DOHH2 (cell line): ENCODE measurements at regions not wholly inside any gene's neighbourhood (a gene's known extent, or its start where the extent isn't known, plus 50 kb on each side); places are given as distances from the start of the nearest gene placed in this dataset.

Experiments used
- H3F3A ChIP-seq: fragments of 200-600 bp; sonication (generic), shearing (Covaris generic); 2 replicates; pipeline ENCODE4 v1.6.0; 2016; ENCODE audit warnings: antibody characterized with exemption, mild to moderate bottlenecking; ENCODE audit not compliant: control insufficient read depth, insufficient read depth
- H3K27ac ChIP-seq: fragments of 200-600 bp; sonication (generic); 2 replicates; pipeline ENCODE4 v1.5.1; 2014; ENCODE audit warnings: low read depth, mild to moderate bottlenecking, low read length, moderate library complexity
- H3K27me3 ChIP-seq: fragments of 200-600 bp; sonication (generic); 2 replicates; pipeline ENCODE4 v1.6.1; 2014; ENCODE audit warnings: mild to moderate bottlenecking, low read length, mixed read lengths; ENCODE audit not compliant: control insufficient read depth
- H3K36me3 ChIP-seq: fragments of 200-600 bp; sonication (generic); 2 replicates; pipeline ENCODE4 v1.6.1; 2014; ENCODE audit warnings: mild to moderate bottlenecking, low read length, moderate library complexity, mixed read lengths; ENCODE audit not compliant: control insufficient read depth
- H3K4me1 ChIP-seq: fragments of 200-600 bp; sonication (generic); 2 replicates; pipeline ENCODE4 v1.6.1; 2014; ENCODE audit warnings: mild to moderate bottlenecking, low read length, mixed read lengths; ENCODE audit not compliant: control insufficient read depth
- H3K4me2 ChIP-seq: fragments of 200-600 bp; sonication (generic); 2 replicates; pipeline ENCODE4 v1.6.0; 2014; ENCODE audit warnings: mild to moderate bottlenecking, low read length, moderate library complexity
- H3K4me3 ChIP-seq: fragments of 200-600 bp; sonication (generic); 2 replicates; pipeline ENCODE4 v1.5.1; 2014; ENCODE audit warnings: mild to moderate bottlenecking, low read length, mixed read lengths
- H3K79me2 ChIP-seq: fragments of 200-600 bp; sonication (generic); 2 replicates; pipeline ENCODE4 v1.6.1; 2014; ENCODE audit warnings: mild to moderate bottlenecking, low read length, mixed read lengths; ENCODE audit not compliant: control insufficient read depth
- H3K9me2 ChIP-seq: fragments of 200-600 bp; sonication (generic); replicated peaks from 2 replicates; pipeline ENCODE4 v1.6.1; 2014; ENCODE audit warnings: mild to moderate bottlenecking, low read length, mixed read lengths; ENCODE audit not compliant: control insufficient read depth
- H3K9me3 ChIP-seq: fragments of 200-600 bp; sonication (generic); 2 replicates; pipeline ENCODE4 v1.6.1; 2014; ENCODE audit warnings: antibody characterized with exemption, low read length, mixed read lengths; ENCODE audit not compliant: control insufficient read depth, insufficient read depth
- H4K20me1 ChIP-seq: fragments of 200-600 bp; sonication (generic); 2 replicates; pipeline ENCODE4 v1.6.0; 2014; ENCODE audit warnings: low read depth, mild to moderate bottlenecking, antibody characterized with exemption, low read length, moderate library complexity; ENCODE audit not compliant: control insufficient read depth, insufficient read depth
- EZH2phosphoT487 ChIP-seq: fragments of 200-600 bp; sonication (generic); IDR thresholded peaks from 2 replicates; pipeline ENCODE4 v1.6.1; 2017; ENCODE audit warnings: borderline replicate concordance, mild to moderate bottlenecking, antibody characterized with exemption, low read length, moderate library complexity, mixed read lengths
- TF ChIP-seq, protein P1 (sequence below): fragments of 200-600 bp; sonication (generic); IDR thresholded peaks from one replicate; pipeline ENCODE4 v1.5.1; 2014; ENCODE audit warnings: antibody characterized with exemption, mild to moderate bottlenecking, low read depth, low read length; ENCODE audit not compliant: poor library complexity, severe bottlenecking

DNA sequence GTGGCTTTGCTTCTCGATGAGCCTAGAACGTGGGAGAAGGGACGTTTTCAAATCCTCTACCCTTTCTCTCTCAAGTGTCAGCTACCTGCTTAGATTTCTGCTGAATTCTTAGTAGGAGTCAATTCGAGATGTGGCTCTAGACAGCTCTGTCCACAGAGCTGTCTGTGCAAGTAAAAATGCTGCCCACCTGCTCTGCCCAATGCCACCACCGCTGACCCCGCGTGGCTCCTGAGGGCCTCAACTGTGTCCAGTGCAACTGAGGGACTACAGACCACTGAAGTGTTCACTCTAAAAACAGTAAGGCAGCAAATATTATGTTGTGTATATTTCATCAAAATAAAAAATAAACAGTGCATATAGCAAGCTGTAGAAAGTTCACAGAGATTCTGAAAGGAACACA, 266.3 kb downstream of the ZNF516 start:
- Histone ChIP-seq H3K4me3 (no peak overlapping the region), H4K20me1 (no peaks in the 10 kb centered on the region), H3F3A (no peaks in the 10 kb centered on the region), H3K9me2 (no peaks in the 10 kb centered on the region), H3K4me1 (no peaks in the 10 kb centered on the region), H3K27ac (no peak overlapping the region), H3K27me3 (no peaks in the 10 kb centered on the region; the same call in 1 of the 2 replicates), H3K9me3 (no peaks in the 10 kb centered on the region), H3K79me2 (no peaks in the 10 kb centered on the region), H3K4me2 (no peak overlapping the region), H3K36me3 (no peaks in the 10 kb centered on the region)
- no peak for TF ChIP-seq EZH2phosphoT487
- TF ChIP-seq, protein P1, sequence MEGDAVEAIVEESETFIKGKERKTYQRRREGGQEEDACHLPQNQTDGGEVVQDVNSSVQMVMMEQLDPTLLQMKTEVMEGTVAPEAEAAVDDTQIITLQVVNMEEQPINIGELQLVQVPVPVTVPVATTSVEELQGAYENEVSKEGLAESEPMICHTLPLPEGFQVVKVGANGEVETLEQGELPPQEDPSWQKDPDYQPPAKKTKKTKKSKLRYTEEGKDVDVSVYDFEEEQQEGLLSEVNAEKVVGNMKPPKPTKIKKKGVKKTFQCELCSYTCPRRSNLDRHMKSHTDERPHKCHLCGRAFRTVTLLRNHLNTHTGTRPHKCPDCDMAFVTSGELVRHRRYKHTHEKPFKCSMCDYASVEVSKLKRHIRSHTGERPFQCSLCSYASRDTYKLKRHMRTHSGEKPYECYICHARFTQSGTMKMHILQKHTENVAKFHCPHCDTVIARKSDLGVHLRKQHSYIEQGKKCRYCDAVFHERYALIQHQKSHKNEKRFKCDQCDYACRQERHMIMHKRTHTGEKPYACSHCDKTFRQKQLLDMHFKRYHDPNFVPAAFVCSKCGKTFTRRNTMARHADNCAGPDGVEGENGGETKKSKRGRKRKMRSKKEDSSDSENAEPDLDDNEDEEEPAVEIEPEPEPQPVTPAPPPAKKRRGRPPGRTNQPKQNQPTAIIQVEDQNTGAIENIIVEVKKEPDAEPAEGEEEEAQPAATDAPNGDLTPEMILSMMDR, result no peak

DNA sequence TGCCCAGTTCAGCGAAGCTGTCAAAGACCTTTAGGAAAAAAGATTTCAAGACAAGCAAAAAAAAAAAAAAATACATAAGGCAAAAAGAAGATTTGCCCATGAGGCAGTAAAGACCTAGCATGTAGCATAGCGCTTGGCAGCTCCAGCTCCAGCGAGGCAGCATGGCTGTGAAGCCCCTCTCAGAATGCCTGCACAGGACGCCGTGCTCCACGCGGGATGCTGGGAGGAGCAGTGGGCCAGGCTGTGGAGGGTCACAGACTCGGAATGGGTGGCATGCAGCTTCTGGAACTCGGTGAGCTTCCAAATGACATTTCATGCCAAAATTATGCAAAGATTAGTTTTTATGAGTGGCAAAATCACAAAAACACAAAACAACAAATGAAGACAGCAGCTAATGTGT, 267.3 kb downstream of the ZNF516 start:
- Histone ChIP-seq H3K36me3 (no peaks in the 10 kb centered on the region), H3K9me3 (no peaks in the 10 kb centered on the region), H3K4me1 (no peaks in the 10 kb centered on the region), H3K9me2 (no peaks in the 10 kb centered on the region), H4K20me1 (no peaks in the 10 kb centered on the region), H3F3A (no peaks in the 10 kb centered on the region), H3K27me3 (no peaks in the 10 kb centered on the region; the same call in 1 of the 2 replicates), H3K79me2 (no peaks in the 10 kb centered on the region), H3K4me3 (no peak overlapping the region), H3K4me2 (no peak overlapping the region), H3K27ac (no peak overlapping the region)
- TF ChIP-seq EZH2phosphoT487, result no peak
- TF ChIP-seq, protein P1, result no peak

DNA sequence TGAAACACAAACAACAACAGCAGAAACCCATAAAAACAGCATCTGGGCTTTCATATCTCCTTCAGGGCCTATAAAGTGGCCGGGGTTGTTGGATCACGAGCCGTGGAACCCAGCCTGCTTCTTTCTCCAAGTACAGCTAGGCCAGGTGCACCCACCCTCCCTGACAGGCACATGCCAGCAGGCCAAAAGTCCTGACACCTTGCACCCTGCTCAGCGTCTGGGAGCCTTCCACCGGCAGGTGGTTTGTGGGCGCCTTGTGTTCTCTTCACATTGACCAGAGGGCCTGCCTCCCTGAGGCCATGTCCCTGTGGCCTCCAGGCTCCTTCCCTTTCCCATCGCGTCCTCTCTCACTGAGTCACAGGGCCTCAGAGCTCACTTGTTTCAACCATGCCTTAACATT, 271.6 kb downstream of the ZNF516 start:
- Histone ChIP-seq H3F3A (no peaks in the 10 kb centered on the region), H3K27ac (no peak overlapping the region), H3K36me3 (no peaks in the 10 kb centered on the region), H4K20me1 (no peaks in the 10 kb centered on the region), H3K79me2 (no peaks in the 10 kb centered on the region), H3K4me3 (no peak overlapping the region), H3K9me3 (no peaks in the 10 kb centered on the region), H3K4me1 (no peaks in the 10 kb centered on the region), H3K27me3 (no peaks in the 10 kb centered on the region), H3K4me2 (no peak overlapping the region), H3K9me2 (no peaks in the 10 kb centered on the region)
- TF ChIP-seq, protein P1, result no peak
- TF ChIP-seq EZH2phosphoT487, result no peak

DNA sequence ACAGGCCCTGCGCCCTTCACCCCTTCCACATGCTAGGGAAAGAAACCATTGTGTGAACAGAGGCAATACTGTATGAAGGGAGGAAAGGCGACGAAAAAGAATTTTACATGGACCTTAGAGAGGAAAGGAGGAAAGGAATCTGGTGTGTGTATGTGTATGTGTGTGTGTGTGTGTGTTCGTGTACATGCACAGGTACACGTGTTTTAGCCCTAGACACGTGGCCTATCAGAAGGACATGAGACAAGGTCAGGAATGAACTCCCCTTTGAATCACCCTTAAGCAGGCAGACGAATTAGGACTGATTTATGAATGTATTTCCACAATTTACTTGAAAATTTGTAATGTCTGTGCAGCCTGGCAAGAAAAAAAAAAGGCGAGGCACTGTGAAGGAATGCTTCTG, 276.0 kb downstream of the ZNF516 start:
- H3K4me2 ChIP-seq, result no peak overlapping the region
- H3K27ac ChIP-seq, result no peak overlapping the region
- no peaks in the 10 kb centered on the region for H3K27me3 ChIP-seq
- H3F3A ChIP-seq, result no peaks in the 10 kb centered on the region
- TF ChIP-seq, protein P1, result no peak
- TF ChIP-seq EZH2phosphoT487, result no peak
- H3K79me2 ChIP-seq, result no peaks in the 10 kb centered on the region
- no peaks in the 10 kb centered on the region for H3K9me2 ChIP-seq
- no peaks in the 10 kb centered on the region for H3K36me3 ChIP-seq
- H3K9me3 ChIP-seq, result no peaks in the 10 kb centered on the region
- H3K4me3 ChIP-seq, result no peak overlapping the region
- no peaks in the 10 kb centered on the region for H3K4me1 ChIP-seq
- no peaks in the 10 kb centered on the region for H4K20me1 ChIP-seq
